Neural progenitor cell (in vitro differentiated cells): ENCODE measurements at regions not wholly inside any gene's neighbourhood (a gene's known extent, or its start where the extent isn't known, plus 50 kb on each side); places are given as distances from the start of the nearest gene placed in this dataset.

Experiments
- EZH2 ChIP-seq: fragments of 200-600 bp; sonication (generic); IDR thresholded peaks from 2 replicates; pipeline ENCODE4 v1.6.1; 2017; ENCODE audit warnings: antibody characterized with exemption, mild to moderate bottlenecking, moderate library complexity
- EZH2phosphoT487 ChIP-seq: fragments of 200-600 bp; sonication (generic); IDR thresholded peaks from 2 replicates; pipeline ENCODE4 v1.6.1; 2017; ENCODE audit warnings: antibody characterized with exemption
- TF ChIP-seq, protein P1 (sequence below): fragments of 200-600 bp; sonication (generic); IDR thresholded peaks from 2 replicates; pipeline ENCODE4 v1.5.1; 2017; ENCODE audit warnings: antibody characterized with exemption, mild to moderate bottlenecking

DNA sequence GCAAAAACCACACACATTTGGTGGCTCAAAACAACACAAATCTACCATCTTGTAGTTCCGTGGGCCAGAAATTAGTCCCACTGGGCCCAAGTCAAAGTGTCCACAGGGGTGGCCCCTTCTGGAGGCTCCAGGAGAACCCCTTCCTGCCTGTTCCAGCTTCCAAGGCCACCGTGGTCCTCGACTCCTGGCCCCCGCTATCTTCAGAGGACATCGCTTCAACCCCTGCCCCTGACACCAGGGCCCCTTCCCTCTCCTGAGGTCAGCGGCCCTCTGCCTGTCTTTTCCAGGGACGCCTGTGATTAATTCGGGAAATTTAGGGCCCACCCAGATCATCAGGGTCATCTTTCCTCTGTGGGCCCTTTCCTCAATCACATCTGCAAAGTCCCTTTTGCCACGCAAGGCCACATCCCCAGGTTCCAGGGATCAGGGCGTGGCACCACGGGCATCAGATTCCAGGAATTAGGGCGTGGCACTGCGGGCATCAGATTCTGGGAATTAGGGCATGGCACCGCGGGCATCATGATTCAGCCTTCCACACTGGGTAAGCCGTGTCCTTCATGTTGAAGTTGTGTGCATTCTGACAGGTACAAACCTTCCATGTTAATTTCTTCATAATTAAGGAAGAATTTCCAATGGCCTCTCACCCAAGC is 59.9 kb upstream of the SMOC2 start:
- TF ChIP-seq, protein P1, sequence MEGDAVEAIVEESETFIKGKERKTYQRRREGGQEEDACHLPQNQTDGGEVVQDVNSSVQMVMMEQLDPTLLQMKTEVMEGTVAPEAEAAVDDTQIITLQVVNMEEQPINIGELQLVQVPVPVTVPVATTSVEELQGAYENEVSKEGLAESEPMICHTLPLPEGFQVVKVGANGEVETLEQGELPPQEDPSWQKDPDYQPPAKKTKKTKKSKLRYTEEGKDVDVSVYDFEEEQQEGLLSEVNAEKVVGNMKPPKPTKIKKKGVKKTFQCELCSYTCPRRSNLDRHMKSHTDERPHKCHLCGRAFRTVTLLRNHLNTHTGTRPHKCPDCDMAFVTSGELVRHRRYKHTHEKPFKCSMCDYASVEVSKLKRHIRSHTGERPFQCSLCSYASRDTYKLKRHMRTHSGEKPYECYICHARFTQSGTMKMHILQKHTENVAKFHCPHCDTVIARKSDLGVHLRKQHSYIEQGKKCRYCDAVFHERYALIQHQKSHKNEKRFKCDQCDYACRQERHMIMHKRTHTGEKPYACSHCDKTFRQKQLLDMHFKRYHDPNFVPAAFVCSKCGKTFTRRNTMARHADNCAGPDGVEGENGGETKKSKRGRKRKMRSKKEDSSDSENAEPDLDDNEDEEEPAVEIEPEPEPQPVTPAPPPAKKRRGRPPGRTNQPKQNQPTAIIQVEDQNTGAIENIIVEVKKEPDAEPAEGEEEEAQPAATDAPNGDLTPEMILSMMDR = no peak
- no peak for TF ChIP-seq EZH2
- TF ChIP-seq EZH2phosphoT487 = no peak
